Breast epithelium (tissue), 3 donors: ENCODE measurements at regions not wholly inside any gene's neighbourhood (a gene's known extent, or its start where the extent isn't known, plus 50 kb on each side); places are given as distances from the start of the nearest gene placed in this dataset.

Experiments
- POLR2A ChIP-seq: fragments of 450-650 bp; IDR thresholded peaks from one replicate; pipeline ENCODE4 v1.6.1; 2016; ENCODE audit warnings: antibody characterized with exemption, mild to moderate bottlenecking, moderate library complexity
- POLR2AphosphoS5 ChIP-seq, 3 donors: sonication (generic); formaldehyde crosslinking; IDR thresholded peaks; one replicate each; pipeline ENCODE4 v1.6.1; 2017; ENCODE audit warnings: antibody characterized with exemption in 3 of 3

- TF ChIP-seq POLR2A (no peak), POLR2AphosphoS5 (IDR thresholded peaks at IDR 0.05) (no peak)
Observed at GRCh38 chr16:79456036-79456435, 144.5 kb downstream of the MAF start.
